ENCODE measurements at regions not wholly inside any gene's neighbourhood (a gene's known extent, or its start where the extent isn't known, plus 50 kb on each side); places are given as distances from the start of the nearest gene placed in this dataset.

DNA sequence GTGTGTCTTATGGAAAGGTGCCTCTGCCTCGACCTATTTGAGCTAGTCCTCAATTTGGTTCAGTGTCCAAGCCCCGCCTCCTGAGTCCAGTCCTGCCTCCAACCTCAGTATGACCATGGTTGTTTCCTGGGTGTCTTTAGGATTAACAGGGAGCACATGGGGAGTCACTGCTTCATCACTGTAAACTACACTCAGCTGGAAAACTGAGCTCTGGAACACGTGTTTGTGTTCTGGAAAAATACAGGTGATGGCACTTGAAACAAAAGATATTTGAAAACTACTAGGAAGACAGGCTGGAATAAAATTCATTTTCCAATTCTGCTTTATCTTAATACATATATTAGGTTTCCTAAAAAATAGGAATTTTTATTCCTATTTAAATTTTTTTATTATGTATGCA, 1187.3 kb upstream of the TMEM132C start:
- TF ChIP-seq, protein P1, sequence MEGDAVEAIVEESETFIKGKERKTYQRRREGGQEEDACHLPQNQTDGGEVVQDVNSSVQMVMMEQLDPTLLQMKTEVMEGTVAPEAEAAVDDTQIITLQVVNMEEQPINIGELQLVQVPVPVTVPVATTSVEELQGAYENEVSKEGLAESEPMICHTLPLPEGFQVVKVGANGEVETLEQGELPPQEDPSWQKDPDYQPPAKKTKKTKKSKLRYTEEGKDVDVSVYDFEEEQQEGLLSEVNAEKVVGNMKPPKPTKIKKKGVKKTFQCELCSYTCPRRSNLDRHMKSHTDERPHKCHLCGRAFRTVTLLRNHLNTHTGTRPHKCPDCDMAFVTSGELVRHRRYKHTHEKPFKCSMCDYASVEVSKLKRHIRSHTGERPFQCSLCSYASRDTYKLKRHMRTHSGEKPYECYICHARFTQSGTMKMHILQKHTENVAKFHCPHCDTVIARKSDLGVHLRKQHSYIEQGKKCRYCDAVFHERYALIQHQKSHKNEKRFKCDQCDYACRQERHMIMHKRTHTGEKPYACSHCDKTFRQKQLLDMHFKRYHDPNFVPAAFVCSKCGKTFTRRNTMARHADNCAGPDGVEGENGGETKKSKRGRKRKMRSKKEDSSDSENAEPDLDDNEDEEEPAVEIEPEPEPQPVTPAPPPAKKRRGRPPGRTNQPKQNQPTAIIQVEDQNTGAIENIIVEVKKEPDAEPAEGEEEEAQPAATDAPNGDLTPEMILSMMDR (conservative IDR thresholded peaks at IDR 0.05; ENCODE audit: low read depth, low read length), result no peak
- TF ChIP-seq EZH2 (IDR thresholded peaks at IDR 0.05; ENCODE audit: low read length, unreplicated experiment), result no peak

Measured in PC-3 (cell line).